AG04450 (cell line): ENCODE measurements at regions not wholly inside any gene's neighbourhood (a gene's known extent, or its start where the extent isn't known, plus 50 kb on each side); places are given as distances from the start of the nearest gene placed in this dataset.

Experiments used
- CTCF ChIA-PET: fragments of 300-600, 350-600 bp; formaldehyde crosslinking; extraction: SDS; loops from one replicate; lab custom pipeline; 2022; ENCODE audit warnings: antibody characterized with exemption, inconsistent platforms; lab: Charles Lee
- POLR2A ChIA-PET: fragments of 350-600 bp; formaldehyde crosslinking; extraction: SDS; loops from one replicate; lab custom pipeline; 2021; ENCODE audit warnings: antibody characterized with exemption, inconsistent platforms; lab: Yijun Ruan, JAX
- DNase-seq: peaks from one replicate; pipeline ENCODE4 v3.0.0-alpha.2; 2011; ENCODE audit warnings: low read depth, low spot score
- H3K27ac ChIP-seq: one replicate; pipeline ENCODE4 v1.5.1; 2012; ENCODE audit warnings: low read depth, low read length, control low read depth
- H3K27me3 ChIP-seq: one replicate; pipeline ENCODE4 v1.6.0; 2012; ENCODE audit warnings: low read length; ENCODE audit not compliant: control insufficient read depth, insufficient read depth
- H3K4me3 ChIP-seq: 2 replicates; pipeline ENCODE4 v1.5.1; 2011; ENCODE audit warnings: mild to moderate bottlenecking, low read depth, low read length, control low read depth
- H3K9me3 ChIP-seq: 2 replicates; pipeline ENCODE4 v1.5.1; 2012; ENCODE audit warnings: low read length; ENCODE audit not compliant: control insufficient read depth, insufficient read depth
- CTCF ChIP-seq: IDR thresholded peaks from 2 replicates; pipeline ENCODE4 v1.5.1; 2011; ENCODE audit warnings: low read depth, low read length, control low read depth, inconsistent platforms

GRCh38 chr5:98102936-98103335 lies 670.5 kb upstream of the RGMB start:
- no peak for DNase-seq
- no peak for TF ChIP-seq CTCF

GRCh38 chr5:98103807-98104206 lies 669.7 kb upstream of the RGMB start:
- H3K4me3 ChIP-seq, result no peak overlapping the region
- no peaks in the 10 kb centered on the region for H3K9me3 ChIP-seq
- no peaks in the 10 kb centered on the region for H3K27me3 ChIP-seq
- DNase-seq, result no peak
- H3K27ac ChIP-seq, result no peak overlapping the region
- POLR2A ChIA-PET, result no interaction called here
- TF ChIP-seq CTCF, result no peak
- CTCF ChIA-PET, result interaction anchor here (0.7 kb wide), 1 partner anchor 665 kb away, joined by 3 read pairs; no protein-coding TSS in a partner anchor

More at GRCh38 chr5:98102936-98103335, 670.5 kb upstream of the RGMB start:
- POLR2A ChIA-PET, result no interaction called here
- CTCF ChIA-PET, result interaction anchor here (0.7 kb wide), 1 partner anchor 668 kb away, joined by 5 read pairs; no protein-coding TSS in a partner anchor
- no peaks in the 10 kb centered on the region for H3K27me3 ChIP-seq
- no peaks in the 10 kb centered on the region for H3K9me3 ChIP-seq
- H3K4me3 ChIP-seq, result no peak overlapping the region
- H3K27ac ChIP-seq, result no peak overlapping the region

- Histone ChIP-seq H3K4me3 (no peak overlapping the region), H3K9me3 (no peaks in the 10 kb centered on the region), H3K27ac (no peak overlapping the region), H3K27me3 (no peaks in the 10 kb centered on the region)
- no peak for TF ChIP-seq CTCF
- POLR2A ChIA-PET, result no interaction called here
- no peak for DNase-seq
- CTCF ChIA-PET, result interaction anchor here (1.0 kb wide), 1 partner anchor 665 kb away, joined by 3 read pairs; no protein-coding TSS in a partner anchor
These were observed 668.8 kb upstream of the RGMB start for GRCh38 chr5:98104454-98105188.

- no peak for DNase-seq
- Histone ChIP-seq H3K9me3 (no peaks in the 10 kb centered on the region), H3K27ac (no peak overlapping the region), H3K27me3 (no peaks in the 10 kb centered on the region), H3K4me3 (no peak overlapping the region)
- POLR2A ChIA-PET, result interaction anchor here (1.1 kb wide), 1 partner anchor 9 kb away, joined by 3 read pairs; no protein-coding TSS in a partner anchor
- no peak for TF ChIP-seq CTCF
- CTCF ChIA-PET, result no interaction called here
These were observed 667.8 kb upstream of the RGMB start for GRCh38 chr5:98105681-98106080.
